ENCODE measurements at regions not wholly inside any gene's neighbourhood (a gene's known extent, or its start where the extent isn't known, plus 50 kb on each side); places are given as distances from the start of the nearest gene placed in this dataset.

- TF ChIP-seq REST (IDR thresholded peaks at IDR 0.05; ENCODE audit: insufficient replicate concordance, low read depth) (no peak), CTCF (IDR thresholded peaks at IDR 0.05; ENCODE audit: insufficient read depth, low read length) (no peak), GABPA (IDR thresholded peaks at IDR 0.05; ENCODE audit: low read depth) (no peak), POLR2AphosphoS5 (IDR thresholded peaks at IDR 0.05; ENCODE audit: low read depth) (no peak)
These were observed 167.3 kb downstream of the ZNF326 start for GRCh38 chr1:90162216-90162615.

Data from HL-60 (cell line).